ENCODE measurements at regions not wholly inside any gene's neighbourhood (a gene's known extent, or its start where the extent isn't known, plus 50 kb on each side); places are given as distances from the start of the nearest gene placed in this dataset.
"Not testable (repeated sequence)": the region's sequence is repeated elsewhere in the genome, so short reads cannot be mapped to it uniquely, and the experiment has no call there.

DNA sequence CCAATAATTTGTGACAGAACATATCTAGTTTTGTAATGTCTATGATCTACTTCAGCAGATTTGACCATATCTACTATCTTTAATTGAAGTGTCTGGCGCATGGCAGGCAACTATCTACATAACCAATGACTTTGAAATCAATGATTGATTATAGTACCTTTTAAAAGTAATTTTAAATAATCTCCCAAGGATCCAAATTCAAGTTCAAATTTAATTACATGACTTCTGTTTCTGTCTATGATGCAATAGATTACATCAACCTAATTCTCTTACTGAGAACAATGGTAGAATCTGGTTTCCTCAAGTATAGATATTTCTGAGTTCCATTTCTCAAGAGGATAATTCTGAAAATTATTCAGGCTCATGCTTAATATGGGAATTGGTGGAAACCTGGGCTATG, 177.4 kb upstream of the IL15 start:
- no peak for DNase-seq (ENCODE audit: low read depth)

DNA sequence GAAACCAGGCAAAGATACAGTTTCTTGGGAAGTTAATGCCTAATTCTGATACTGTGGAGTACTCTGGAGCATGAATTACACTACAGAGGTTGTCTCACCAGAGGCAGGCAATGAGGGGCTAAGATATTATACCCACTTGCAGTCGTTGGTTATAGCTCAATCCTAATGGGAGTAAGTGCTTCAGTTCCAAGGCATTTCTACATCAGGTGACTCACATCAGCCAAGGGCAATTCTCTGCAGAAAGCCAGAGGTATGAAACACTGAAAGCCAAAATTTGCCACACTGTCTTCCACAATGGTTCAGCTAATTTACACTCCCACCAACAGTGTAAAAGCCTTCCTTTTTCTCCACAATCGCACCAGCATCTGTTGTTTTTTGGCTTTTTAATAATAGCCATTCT, 174.0 kb upstream of the IL15 start:
- peak; percentile 22 for DNase-seq (ENCODE audit: low read depth)

DNA sequence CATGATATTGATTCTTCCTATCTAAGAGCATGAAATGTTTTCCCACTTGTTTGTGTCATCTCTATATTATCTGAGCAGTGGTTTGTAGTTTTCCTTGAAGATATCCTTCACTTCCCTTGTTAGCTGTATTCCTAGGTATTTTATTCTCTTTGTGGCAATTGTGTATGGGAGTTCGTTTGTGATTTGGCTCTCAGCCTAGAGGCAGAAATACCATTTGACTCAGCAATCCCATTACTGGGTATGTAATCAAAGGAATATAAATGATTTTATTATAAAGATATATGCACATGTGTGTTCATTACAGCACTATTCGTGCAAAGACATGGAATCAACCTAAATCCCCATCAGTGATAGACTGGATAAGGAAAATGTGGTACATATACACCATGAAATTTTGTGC, 172.7 kb upstream of the IL15 start:
- DNase-seq (ENCODE audit: low read depth) = peak; percentile 12

DNA sequence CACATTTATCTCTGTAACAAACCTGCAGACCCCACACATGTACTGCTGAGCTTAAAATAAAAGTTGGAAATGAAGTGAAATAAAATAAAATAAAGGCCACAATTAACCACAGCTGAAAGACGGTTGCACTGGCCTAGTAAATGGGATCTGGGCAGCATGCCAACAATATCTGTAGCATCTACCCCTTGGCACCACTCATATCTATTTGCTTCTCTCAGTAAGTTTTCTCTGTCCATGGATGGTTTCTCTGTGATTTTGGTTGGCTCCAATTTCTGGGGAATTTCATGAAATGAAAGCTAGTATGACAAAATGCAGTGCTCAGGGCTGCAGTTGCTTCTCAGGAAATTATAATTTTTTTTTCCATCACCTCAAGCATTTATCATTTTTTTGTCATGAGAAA, 172.0 kb upstream of the IL15 start:
- no peak for DNase-seq (ENCODE audit: low read depth)

DNA sequence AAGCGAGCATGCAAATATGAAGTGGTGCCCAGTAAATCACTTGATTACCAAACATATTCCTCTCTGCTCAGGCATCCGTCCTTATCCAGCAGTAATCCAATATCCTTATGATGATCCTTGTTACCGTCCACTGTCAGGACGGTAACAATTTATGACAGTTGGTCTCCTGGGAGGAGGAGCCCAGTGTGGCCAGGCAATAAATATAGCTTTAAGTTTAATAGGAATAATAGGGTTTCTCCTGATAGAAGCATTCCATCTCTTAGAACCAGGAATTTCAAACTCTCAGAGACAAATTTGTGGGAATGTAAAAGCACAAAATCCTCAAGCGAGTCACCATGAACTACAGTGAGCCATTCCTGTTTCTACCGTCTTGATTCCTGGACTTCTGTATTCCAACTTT, 171.2 kb upstream of the IL15 start:
- DNase-seq (ENCODE audit: low read depth) = no peak

DNA sequence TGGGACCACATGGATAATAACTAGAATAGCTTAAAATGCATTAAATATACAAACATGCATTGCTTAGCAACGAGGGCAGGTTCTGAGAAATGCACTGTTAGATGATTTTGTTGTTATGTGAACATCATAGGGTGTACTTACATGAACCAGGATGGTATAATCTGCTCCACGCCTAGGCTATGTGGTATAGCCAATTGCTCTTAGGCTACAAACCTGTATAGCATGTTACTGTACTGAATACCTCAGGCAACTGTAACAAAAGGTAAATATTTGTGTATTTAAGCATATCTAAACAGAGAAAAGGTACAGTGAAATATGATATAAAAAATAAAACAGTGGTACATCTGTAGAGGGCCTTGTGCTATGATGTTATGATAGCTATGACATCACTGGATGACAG, 169.2 kb upstream of the IL15 start:
- no peak for DNase-seq (ENCODE audit: low read depth)

DNA sequence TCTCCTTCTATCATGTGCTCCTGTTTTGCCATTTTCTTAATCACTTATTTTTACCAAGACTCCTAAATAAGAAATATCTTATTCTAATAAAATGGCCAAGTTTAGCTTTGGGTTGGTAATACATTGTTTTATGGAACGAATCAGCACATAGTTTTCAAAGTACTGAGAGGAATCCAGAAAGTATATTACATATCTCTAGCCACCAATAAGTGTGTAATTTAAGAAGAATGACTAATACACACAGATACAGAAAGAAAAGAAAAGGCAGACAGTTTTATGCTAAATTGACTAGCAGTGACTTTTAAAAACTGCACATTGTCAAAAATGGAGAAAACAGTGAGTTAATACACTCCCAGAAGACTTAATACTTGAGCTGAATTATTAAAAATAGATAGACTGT, 167.0 kb upstream of the IL15 start:
- DNase-seq (ENCODE audit: low read depth) = peak; percentile 15

DNA sequence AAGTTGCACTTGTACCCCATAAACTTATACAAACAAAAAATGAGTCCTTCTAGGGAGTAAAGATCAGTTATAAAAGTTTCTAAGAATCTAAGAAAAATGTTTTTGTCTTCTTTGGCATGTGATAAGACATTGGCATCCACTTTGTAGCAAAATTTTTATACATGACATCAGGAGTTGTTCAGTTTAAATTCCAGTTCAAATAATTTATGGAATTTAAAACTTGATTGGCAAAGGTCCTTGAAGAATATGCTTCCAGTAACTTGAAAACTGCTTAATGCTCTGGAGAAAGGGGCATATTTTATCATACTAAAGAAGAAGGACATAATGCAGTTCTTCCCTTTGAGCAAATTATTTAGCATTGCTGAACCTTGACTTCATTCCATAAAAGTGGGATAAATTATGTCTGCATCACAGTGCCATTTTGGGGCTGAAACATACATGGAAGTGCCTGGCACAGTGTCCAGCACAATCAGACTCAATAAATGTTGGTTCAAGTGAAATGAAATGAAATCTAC, 163.3 kb upstream of the IL15 start:
- DNase-seq (ENCODE audit: low read depth) = peak; percentile 8

DNA sequence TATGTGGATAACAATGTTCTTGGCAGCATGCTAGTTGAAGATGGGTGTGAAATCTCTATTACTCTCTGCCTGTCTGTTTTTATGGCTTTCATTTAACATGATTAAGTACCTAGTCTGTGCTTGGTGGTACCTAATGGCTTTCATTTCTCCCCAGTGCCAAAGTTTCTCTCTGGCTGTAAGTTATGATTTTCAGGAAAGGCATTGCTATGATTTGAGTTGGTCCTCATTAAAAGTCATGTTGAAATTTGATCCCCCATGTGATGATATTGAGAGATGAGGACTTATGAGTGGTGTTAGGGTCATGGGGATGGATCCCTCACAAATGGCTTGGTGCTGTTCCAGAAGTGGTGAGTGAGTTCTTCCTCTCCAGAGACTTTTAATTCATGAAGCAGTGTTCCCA, 162.4 kb upstream of the IL15 start:
- DNase-seq (ENCODE audit: low read depth) = peak; percentile 43

DNA sequence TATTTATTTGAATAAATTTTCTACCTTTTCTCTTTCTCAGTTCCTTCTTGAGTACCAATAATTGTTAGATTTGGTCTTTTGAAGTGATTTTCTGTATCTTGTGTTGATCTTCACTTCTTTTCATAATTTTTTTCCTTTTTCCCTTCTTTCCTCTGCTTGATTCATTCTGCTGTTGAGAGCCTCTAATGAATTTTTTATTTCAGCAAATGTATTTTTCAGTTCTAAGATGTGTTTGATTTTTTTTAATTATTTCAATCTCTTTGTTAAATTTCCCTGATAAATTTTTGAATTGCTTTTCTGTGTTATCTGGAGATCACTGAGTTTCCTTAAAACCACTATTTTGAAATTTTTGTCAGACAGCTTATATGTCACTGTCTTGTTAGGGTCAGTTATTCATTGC, 155.4 kb upstream of the IL15 start:
- no peak for DNase-seq (ENCODE audit: low read depth)

DNA sequence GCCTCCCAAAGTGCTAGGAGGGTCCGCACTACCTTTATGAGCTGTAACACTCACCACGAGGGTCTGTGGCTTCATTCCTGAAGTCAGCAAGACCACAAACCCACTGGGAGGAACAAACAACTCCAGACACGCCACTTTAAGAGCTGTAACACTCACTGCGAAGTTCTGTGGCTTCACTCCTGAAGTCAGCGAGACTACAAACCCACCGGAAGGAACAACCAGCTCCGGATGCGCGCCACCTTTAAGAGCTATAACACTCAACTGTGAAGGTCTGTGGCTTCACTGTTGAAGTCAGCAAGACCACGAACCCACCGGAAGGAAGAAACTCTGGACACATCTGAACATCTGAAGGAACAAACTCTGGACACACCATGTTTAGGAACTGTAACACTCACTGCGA, 152.1 kb upstream of the IL15 start:
- not testable (repeated sequence) for DNase-seq (ENCODE audit: low read depth)

DNA sequence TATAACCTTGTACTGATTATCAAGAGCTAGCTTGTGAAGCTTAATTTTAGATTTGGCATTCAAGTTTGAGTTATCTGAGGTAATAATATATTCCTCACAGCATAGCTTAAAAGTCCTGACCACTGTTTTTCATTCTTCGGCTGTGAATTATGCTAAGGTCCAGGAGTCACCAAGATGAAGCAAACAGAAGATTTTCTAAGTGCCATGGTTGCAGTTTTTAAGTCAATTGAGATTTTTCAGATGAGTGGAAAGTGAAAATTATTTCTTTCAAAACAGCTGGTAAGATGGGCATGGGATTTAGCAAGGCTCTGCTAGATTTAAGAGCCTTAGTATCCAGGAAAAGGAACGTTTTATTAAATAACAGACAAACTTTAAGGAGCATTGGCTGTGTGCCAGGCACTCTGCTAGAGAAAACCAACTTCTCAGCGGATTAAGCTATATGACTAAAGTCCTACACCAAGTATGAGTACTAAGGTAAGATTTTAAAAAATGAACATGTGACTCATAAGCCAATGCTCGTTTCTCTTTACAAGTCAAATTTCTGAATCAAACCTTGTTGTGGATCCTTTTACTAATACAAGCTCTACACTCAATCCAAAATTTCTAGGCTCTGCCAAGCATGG, 149.9 kb upstream of the IL15 start:
- DNase-seq (ENCODE audit: low read depth) = peak; percentile 85

DNA sequence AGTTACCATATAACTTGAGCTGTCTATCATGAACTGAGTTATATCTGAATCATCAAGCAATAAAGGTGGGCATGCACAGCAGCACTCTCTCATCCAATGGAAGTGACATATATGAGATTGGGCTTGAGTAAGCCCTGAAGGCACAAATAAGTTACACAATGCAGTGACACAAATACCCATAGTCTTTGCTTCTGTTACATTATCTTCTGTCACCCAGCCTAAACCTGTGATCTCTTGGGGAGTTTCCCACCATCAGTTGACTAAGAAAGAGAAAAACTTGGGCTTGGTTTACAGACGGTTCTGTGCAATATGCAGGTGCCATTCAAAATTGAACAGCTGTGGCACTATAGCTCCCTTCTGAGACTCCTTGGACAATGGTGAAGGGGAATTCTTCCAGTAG, 138.8 kb upstream of the IL15 start:
- DNase-seq (ENCODE audit: low read depth) = no peak

DNA sequence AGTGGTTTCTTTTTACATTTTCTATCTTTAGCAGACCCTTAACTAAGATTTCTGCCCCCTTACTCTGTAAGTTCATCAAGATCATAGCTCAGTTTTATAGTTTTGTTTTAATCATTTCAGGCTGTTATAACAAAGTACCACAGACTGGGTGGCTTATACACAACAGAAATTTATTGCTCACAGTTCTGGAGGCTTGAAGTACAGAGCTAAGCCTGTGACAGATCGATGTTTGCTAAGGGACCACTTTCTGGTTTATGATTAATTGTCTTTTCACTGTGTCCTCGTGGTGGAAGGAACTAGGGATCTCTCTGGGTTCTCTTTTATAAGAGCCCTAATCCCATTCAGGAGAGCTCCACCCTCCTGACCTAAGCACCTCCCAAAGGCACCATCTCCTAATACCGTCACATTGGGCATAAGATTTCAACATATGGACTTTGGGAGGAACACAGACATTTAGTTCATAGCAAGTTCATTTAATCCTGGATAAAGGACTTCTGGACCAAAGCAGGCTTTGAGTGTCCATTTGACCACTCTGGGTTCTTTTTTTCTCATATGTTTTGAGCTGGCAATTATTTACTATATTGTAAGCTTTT, 137.0 kb upstream of the IL15 start:
- no peak for DNase-seq (ENCODE audit: low read depth)

DNA sequence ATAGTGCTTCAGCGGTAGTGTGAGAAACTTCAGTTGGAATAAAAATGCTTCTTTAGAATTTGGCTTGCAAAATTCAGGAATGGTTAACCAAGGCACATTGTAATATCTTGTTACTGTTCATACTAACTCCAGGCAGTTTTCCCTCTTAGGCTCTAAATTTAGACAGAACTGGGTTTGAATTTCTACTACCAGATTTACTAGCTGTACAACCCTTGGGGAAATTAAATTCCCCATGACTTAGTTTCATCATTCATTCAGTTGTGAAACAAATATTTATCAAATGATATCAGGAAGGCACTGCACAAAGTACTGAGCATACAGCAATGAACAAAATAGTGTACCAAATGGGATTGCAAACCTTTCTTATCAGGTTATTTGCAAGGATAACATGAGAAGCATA, 135.0 kb upstream of the IL15 start:
- peak; percentile 47 for DNase-seq (ENCODE audit: low read depth)

DNA sequence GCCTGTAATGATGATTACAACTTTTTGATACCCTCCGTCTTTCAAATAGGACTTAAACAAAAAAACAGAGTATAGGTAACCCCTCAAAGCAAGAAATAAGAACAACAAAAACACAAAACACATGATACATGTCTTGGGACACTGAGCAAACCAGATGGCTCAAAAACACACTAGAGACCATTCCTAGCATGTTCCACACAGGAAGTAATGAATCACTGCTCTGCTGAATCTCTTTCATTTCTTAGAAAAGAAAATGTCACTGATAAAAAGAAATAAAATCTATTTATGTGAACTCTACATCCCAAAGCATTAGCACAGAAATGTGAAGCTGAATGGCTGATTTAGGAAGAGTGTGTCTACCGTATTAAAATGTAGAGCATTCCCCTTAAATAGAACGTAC, 134.5 kb upstream of the IL15 start:
- peak; percentile 83 for DNase-seq (ENCODE audit: low read depth)

DNA sequence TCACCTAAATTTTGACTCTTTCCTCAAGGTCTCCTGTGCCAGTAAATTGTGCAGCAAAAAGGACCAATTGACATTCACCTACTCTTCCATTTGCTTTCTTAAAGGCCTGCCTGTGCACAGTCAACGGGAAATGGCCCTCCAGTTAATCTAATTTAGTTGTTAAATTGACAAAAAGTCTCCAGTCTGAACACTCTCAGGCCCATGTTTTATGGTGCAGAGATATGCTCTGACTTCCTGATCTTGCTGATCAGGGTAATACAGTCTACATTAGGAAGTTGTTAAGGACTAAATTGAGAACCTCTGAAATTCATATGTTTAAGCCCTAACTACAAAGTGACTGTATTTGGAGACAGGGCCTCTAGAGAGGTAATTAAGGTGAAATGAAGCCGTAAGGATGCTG, 133.6 kb upstream of the IL15 start:
- no peak for DNase-seq (ENCODE audit: low read depth)

DNA sequence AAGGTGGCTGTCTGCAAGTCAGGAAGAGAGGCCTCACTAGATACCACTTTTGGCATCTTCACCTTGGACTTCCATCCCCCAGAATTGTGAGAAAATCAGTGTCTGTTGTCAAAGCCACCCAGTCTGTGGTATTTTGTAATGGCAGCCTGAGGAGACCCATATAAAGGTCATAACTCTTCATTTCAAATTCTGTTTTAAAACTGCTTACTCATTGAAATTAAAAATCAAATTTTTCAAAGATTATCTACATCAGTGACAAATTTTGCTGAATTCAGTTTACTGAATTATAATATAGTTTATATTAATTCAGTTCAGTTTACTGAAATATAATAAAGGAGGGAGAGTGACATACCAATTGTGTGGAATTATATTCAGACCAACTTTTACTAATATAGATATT, 133.1 kb upstream of the IL15 start:
- no peak for DNase-seq (ENCODE audit: low read depth)

DNA sequence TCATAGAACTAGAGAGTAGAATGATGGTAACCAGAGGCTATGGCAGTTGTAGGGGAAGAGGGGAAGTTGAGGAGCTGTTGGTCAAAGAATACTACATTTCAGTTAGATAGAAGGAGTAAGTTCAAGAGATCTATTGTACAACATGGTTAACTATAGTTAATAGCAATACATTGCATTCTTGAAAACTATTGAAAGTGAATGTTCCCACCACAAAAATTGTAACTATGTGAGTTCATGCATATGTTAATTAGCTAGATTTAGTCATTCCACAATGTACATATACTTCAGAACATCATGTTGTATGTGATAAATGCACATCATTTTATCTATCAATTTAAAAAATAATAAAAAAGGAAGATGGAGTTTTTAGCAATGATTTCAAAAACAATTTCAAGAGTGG, 125.3 kb upstream of the IL15 start:
- DNase-seq (ENCODE audit: low read depth) = no peak

DNA sequence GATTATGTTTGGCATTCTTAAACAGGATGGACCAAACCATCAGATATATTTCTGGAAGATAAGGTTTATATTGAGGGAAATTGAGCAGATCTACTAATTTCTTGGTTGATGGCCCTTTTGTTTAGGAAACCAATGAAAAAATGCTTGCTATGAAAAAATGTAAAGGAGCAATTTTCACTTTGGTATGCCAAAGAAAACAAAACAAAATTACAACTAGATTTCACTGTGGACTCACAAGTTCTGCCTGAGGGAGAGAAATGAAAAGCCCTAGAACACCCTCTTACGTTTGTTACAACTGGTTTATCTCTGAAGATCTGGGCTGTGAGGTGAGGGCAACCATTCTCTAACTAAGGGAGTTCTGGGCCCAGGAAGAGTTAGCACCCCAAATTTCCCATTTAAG, 122.5 kb upstream of the IL15 start:
- no peak for DNase-seq (ENCODE audit: low read depth)

DNA sequence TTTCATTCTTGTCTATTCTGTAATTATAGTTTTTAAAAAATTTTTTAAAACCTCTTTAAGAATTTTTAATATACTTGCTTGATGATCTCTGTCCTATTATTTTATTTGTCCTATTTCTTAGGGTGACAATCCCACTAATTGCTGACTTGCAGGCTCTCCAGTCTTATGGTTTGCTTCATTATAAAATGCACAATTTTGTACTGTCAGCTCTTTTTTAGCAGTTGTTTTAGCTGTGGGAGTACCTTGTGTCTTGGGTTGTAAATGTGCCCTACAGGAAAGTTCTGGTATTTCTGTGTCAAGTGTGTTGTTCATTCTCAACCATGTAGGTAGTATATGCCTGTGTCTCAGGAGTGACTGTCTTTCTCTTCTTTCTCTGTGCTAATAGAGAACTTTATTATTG, 118.2 kb upstream of the IL15 start:
- DNase-seq (ENCODE audit: low read depth) = no peak

DNA sequence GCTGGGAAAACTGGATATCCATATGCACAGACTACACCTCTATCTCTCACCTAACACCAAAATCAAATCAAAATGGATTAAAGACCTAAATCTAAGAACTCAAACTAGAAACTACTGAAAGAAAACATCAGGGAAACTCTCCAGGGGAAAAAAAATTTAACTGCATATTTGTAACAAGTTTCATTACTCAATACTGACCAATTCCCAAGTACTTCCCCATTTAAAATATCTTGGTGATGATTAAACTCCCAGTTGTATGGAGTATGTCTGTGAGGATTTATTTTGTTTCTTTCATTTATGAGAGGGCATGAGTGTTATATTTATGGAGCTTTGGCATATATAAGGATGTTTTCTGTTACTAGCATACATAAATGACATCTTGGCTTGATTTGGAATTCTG, 112.3 kb upstream of the IL15 start:
- DNase-seq (ENCODE audit: low read depth) = peak; percentile 47

DNA sequence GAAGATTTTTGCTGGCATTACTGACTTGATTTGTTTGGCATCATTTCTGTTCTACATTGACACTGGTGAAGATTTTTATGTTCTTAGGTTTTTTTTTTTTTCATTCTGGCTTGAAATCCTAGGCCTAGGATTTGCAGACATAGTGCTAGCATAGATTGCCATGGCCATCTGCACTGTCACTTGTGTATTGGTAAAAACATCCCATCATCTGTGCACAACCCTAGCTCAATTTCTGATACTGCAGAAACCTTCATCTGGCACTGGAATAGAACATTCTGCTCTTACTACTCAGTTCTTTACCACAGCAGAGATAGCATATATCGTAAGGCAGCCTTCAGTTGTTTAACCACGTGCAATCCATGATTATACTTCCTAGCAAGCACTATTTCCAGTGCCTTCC, 111.5 kb upstream of the IL15 start:
- DNase-seq (ENCODE audit: low read depth) = peak; percentile 31

DNA sequence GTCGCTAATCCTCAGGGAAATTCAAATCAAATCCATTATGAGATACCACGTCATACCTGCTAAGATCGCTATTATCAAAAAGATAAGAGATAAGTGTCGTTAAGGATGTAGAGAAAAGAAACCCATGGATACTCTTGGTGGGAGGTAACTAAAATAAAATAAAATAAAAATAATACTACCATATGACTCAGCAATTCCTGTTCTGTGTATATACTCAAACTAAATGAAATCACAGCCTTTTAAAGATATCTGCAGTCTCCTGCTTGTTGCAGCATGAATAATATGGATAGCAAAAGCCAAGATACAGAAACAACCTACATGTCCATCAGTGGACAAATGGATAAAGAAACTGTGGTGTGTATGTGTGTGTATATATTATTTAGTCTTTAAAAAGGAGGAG, 105.8 kb upstream of the IL15 start:
- DNase-seq (ENCODE audit: low read depth) = peak; percentile 17
